ENCODE measurements at regions not wholly inside any gene's neighbourhood (a gene's known extent, or its start where the extent isn't known, plus 50 kb on each side); places are given as distances from the start of the nearest gene placed in this dataset.

GRCh38 chr10:10279906-10280305 is 737.8 kb upstream of the CELF2 start:
- Histone ChIP-seq H3K27me3 (no peaks in the 10 kb centered on the region), H3K9me3 (no peaks in the 10 kb centered on the region), H3K4me1 (no peaks in the 10 kb centered on the region), H3K36me3 (no peaks in the 10 kb centered on the region), H3K4me3 (no peak overlapping the region), H3K27ac (no peak overlapping the region)
- intact Hi-C loops (cut with DNase I): no loop called here
- no peak for ATAC-seq
- DNase-seq: no peak
- no peak for TF ChIP-seq CTCF (IDR thresholded peaks at IDR 0.05)

- no peaks in the 10 kb centered on the region for H3K27me3 ChIP-seq
- ATAC-seq: no peak
- no peaks in the 10 kb centered on the region for H3K4me1 ChIP-seq
- DNase-seq: no peak
- no peak overlapping the region for H3K4me3 ChIP-seq
- no peak overlapping the region for H3K27ac ChIP-seq
- H3K36me3 ChIP-seq: no peaks in the 10 kb centered on the region
- TF ChIP-seq CTCF (IDR thresholded peaks at IDR 0.05): no peak
- intact Hi-C loops (cut with DNase I): no loop called here
- H3K9me3 ChIP-seq: no peaks in the 10 kb centered on the region
Measured at GRCh38 chr10:10292501-10292900, 725.2 kb upstream of the CELF2 start.

- TF ChIP-seq CTCF (IDR thresholded peaks at IDR 0.05): no peak
- Histone ChIP-seq H3K27ac (no peak overlapping the region), H3K36me3 (no peaks in the 10 kb centered on the region), H3K27me3 (no peaks in the 10 kb centered on the region), H3K4me3 (no peak overlapping the region), H3K9me3 (no peaks in the 10 kb centered on the region), H3K4me1 (no peaks in the 10 kb centered on the region)
- ATAC-seq (no peak), DNase-seq (no peak)
- intact Hi-C loops (cut with DNase I): no loop called here
Measured at GRCh38 chr10:10293041-10293440, 724.6 kb upstream of the CELF2 start.

GRCh38 chr10:10293481-10293951 is 724.2 kb upstream of the CELF2 start:
- no peak for ATAC-seq
- H3K9me3 ChIP-seq: no peaks in the 10 kb centered on the region
- DNase-seq: no peak
- H3K27ac ChIP-seq: no peak overlapping the region
- TF ChIP-seq CTCF (IDR thresholded peaks at IDR 0.05): no peak
- H3K27me3 ChIP-seq: no peaks in the 10 kb centered on the region
- intact Hi-C loops (cut with DNase I): no loop called here
- H3K36me3 ChIP-seq: no peaks in the 10 kb centered on the region
- no peaks in the 10 kb centered on the region for H3K4me1 ChIP-seq
- H3K4me3 ChIP-seq: no peak overlapping the region

- TF ChIP-seq CTCF (IDR thresholded peaks at IDR 0.05): no peak
- Histone ChIP-seq H3K27me3 (no peaks in the 10 kb centered on the region), H3K4me3 (no peak overlapping the region), H3K4me1 (no peaks in the 10 kb centered on the region), H3K27ac (no peak overlapping the region), H3K36me3 (no peaks in the 10 kb centered on the region), H3K9me3 (no peaks in the 10 kb centered on the region)
- ATAC-seq (no peak), DNase-seq (no peak)
- intact Hi-C loops (cut with DNase I): no loop called here
Measured at GRCh38 chr10:10294184-10294880, 723.3 kb upstream of the CELF2 start.
